ENCODE measurements at regions not wholly inside any gene's neighbourhood (a gene's known extent, or its start where the extent isn't known, plus 50 kb on each side); places are given as distances from the start of the nearest gene placed in this dataset.

DNA sequence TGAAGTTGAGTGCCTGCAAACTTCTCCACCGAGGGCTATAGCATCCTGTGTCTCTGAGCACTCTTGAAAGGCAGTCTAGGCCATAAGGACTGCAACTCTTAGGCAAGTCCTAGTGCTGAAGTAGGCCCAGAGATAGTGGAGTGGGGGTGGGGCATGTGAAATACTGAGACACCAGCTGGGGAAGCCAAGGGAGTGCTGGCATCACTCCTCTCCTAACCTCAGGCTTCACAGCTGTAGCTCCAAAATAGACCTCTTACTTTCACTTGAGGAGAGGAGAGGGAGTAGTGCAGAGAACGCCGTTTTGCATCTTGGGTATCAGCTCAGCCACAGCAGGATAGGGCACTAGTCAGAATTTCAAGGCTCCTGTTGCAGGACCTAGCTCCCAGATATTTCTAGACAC is 56.2 kb upstream of the CYSLTR1 start:
- no peaks in the 10 kb centered on the region for H3K79me2 ChIP-seq (ENCODE audit: insufficient read depth, low read length)
- H2AFZ ChIP-seq (ENCODE audit: low read length), result no peak overlapping the region
- H3K27me3 ChIP-seq (ENCODE audit: insufficient read depth, low read length), result no peaks in the 10 kb centered on the region
- TF ChIP-seq, protein P1, sequence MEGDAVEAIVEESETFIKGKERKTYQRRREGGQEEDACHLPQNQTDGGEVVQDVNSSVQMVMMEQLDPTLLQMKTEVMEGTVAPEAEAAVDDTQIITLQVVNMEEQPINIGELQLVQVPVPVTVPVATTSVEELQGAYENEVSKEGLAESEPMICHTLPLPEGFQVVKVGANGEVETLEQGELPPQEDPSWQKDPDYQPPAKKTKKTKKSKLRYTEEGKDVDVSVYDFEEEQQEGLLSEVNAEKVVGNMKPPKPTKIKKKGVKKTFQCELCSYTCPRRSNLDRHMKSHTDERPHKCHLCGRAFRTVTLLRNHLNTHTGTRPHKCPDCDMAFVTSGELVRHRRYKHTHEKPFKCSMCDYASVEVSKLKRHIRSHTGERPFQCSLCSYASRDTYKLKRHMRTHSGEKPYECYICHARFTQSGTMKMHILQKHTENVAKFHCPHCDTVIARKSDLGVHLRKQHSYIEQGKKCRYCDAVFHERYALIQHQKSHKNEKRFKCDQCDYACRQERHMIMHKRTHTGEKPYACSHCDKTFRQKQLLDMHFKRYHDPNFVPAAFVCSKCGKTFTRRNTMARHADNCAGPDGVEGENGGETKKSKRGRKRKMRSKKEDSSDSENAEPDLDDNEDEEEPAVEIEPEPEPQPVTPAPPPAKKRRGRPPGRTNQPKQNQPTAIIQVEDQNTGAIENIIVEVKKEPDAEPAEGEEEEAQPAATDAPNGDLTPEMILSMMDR (IDR thresholded peaks at IDR 0.05; ENCODE audit: extremely low read depth, low read depth, low read length), result no peak
- no peaks in the 10 kb centered on the region for H4K20me1 ChIP-seq (ENCODE audit: insufficient read depth, low read length)
- DNase-seq (ENCODE audit: insufficient read length, low spot score, missing footprints), result no peak
- H3K36me3 ChIP-seq (ENCODE audit: insufficient read depth, low read length), result no peaks in the 10 kb centered on the region
- no peak overlapping the region for H3K4me2 ChIP-seq (ENCODE audit: insufficient read depth, low read length)
- no peak overlapping the region for H3K4me3 ChIP-seq (ENCODE audit: insufficient read depth, low read length)
- no peaks in the 10 kb centered on the region for H3K4me1 ChIP-seq (ENCODE audit: insufficient read depth, low read length)
- no peaks in the 10 kb centered on the region for H3K9me3 ChIP-seq (ENCODE audit: low read depth, low read length)
- no peak overlapping the region for H3K27ac ChIP-seq (ENCODE audit: low read depth, low read length)

DNA sequence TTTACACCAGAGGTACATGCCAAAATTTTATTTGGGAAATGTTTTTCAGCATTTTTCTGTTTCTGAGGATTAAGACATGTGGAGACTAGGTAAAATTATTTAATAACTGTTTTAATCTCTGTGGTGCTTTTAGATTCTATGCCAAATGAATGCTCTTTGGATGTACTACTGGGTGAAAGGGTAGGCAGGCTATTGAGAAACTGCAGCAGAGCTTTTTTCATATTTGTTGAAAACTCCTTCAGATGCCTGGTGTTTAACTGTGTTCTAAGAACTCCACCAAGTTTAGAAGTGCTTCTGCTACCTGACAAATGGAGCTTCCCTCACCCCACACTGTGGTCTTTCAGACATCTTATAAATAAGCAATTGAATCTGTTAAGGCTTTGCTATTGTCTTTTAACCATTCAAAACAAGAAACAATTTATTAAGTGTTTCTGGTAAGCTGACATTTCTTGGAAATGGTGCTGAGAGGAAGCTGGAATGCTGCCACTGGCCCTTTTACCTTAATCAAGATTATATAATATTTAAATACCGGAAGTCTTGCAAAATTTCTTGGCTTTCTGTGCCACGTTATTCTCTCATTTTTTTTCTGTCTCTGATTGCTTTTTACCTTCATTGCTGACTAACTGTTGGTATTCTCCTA is 51.2 kb upstream of the CYSLTR1 start:
- H3K4me1 ChIP-seq (ENCODE audit: insufficient read depth, low read length), result no peaks in the 10 kb centered on the region
- DNase-seq (ENCODE audit: insufficient read length, low spot score, missing footprints), result no peak
- H3K4me3 ChIP-seq (ENCODE audit: insufficient read depth, low read length), result no peak overlapping the region
- no peak overlapping the region for H2AFZ ChIP-seq (ENCODE audit: low read length)
- no peaks in the 10 kb centered on the region for H3K27me3 ChIP-seq (ENCODE audit: insufficient read depth, low read length)
- H3K79me2 ChIP-seq (ENCODE audit: insufficient read depth, low read length), result no peaks in the 10 kb centered on the region
- no peak overlapping the region for H3K27ac ChIP-seq (ENCODE audit: low read depth, low read length)
- H3K4me2 ChIP-seq (ENCODE audit: insufficient read depth, low read length), result no peak overlapping the region
- no peaks in the 10 kb centered on the region for H3K9me3 ChIP-seq (ENCODE audit: low read depth, low read length)
- no peaks in the 10 kb centered on the region for H4K20me1 ChIP-seq (ENCODE audit: insufficient read depth, low read length)
- no peaks in the 10 kb centered on the region for H3K36me3 ChIP-seq (ENCODE audit: insufficient read depth, low read length)
- TF ChIP-seq, protein P1 (IDR thresholded peaks at IDR 0.05; ENCODE audit: extremely low read depth, low read depth, low read length), result no peak

All from osteoblast (primary cell).